CD4-positive, alpha-beta T cell treated with Interleukin-10 for 1 hour (primary cell): ENCODE measurements at regions not wholly inside any gene's neighbourhood (a gene's known extent, or its start where the extent isn't known, plus 50 kb on each side); places are given as distances from the start of the nearest gene placed in this dataset.

Source experiments
- DNase-seq: peaks from one replicate; pipeline ENCODE4 v3.0.0-alpha.2; 2020

DNA sequence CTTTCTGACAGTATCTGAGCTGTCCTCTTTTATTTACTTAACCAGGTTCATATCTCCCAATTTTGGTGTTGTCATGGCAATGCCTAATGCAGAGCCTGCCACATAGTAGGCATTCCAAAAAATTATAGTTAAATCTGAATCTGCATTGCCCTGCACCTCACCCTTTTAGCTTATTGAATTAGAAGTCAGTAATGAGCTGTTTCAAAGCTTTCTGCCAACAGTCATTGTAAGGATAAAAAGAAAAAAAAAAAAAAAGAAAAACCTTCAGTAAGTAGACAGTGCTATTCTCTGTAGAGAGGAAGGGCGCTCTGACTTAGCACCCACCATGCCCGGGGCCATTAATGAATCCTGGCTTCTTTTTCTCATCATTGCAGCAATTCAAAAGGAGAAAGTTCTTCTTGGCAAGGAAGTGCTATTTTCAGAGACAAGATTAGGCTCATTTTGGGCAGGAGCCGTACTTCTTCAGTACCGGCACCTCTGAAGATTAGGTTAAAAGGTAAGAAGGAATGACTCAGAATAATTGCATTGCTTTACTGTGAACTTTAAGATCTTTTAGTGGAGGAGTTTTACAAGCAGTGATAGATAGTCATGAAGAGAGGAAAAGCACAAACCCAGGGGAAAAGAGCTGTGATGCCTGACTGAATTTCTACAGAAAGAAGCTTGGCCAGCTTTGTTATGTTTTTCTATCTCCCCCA, 2041.2 kb upstream of the PIK3C3 start:
- no peak for DNase-seq

DNA sequence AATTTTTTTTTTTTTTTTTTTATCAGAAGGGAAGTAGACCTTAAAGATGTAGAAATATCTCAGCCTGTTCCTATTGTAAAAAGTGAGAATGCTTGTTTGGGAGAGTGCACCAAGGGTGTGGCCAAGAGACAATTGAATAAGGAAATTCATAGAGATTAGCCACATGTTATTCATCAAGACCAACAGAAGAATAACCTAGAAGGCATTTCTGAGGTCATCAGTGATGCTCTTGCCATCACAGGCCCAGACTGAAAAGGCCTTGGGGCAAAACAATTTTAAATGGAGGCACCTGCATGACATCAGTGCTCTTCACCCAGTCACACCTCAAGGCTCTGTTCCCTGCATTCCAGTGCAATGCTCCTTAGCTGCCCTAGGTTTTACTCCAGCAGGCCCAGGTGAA, 2043.3 kb upstream of the PIK3C3 start:
- DNase-seq, result no peak

GRCh38 chr18:39909706-39910105, 2045.3 kb upstream of the PIK3C3 start:
- DNase-seq, result no peak

GRCh38 chr18:39886136-39886535, 2068.9 kb upstream of the PIK3C3 start:
- no peak for DNase-seq

- DNase-seq, result no peak
Measured at GRCh38 chr18:39872651-39873050, 2082.4 kb upstream of the PIK3C3 start.

DNA sequence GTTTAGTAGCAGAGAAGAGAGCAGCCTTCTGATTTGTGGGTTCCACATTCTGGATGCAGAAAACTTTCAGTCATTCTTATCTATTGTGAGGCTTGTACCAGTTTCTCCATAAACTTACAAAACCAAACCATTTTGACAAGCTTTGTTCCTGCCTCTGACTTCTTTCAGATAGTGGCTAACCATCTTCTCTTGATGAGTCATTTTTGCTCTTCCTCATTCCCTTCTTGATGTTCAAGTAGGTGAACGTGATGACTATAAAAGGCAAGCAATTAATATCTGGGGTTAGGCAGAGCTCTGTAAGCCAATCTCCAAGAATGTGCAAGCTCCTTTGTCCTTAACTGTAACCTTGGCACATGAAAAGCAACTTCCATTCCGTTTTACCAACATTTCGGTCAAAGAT, 2083.1 kb upstream of the PIK3C3 start:
- DNase-seq, result no peak

GRCh38 chr18:39870591-39870990, 2084.4 kb upstream of the PIK3C3 start:
- DNase-seq, result no peak

DNA sequence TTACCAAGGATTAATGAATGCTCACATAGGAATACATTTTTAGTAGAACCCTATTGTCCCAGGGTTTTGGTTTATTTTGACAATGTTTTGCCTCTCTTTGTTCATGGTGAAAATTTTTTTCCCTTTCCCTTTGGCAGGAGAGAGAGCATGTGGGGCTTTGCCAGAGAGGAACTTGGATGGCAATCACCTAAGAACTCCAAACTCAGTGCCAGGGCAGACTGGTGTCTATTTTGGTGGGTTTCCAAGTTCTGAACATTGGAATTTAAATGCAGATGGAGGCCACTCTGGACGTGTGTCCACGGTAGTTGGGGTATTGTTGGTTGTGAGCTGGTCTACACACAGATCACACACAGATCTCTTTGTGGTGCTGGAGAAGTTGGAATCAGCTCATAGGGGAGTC, 2091.1 kb upstream of the PIK3C3 start:
- DNase-seq, result no peak

DNA sequence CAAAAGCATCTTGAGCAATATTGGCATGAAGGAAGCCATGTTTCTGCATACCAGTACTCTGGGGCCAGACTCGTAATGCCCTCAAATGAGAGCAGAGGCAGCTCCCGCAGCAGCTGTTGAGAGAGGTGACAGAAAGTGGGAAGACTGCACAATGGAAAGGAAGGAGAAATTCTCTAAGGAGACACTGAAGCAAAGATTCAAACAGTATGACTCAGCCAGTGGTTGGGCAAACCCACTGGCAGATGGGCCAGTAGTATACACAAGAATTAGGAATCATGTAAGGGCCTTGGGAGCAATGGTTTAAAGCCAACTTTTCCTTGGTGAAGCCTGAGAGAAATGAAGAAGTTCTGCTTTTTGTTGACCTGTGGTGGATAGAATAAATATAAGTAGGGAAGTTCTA, 2092.7 kb upstream of the PIK3C3 start:
- DNase-seq, result no peak

DNA sequence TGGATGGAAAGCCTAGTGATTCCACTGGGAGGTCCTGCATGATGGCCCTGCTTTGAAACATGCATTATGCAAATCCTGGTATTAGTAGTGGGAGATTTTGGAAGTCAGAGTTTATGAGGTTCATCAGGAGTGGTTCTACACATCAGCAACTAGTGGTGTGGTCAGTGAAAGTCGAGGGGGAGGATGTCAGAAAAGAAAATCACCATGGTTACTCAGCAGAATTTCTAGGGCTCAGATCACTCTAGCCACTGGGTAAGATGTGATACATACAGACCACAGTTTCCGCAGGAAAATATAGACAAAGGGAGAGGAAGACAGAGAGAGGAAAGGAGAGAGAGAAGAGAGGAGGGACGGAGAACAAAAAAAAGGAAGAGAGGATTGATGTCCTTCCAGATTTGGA, 2100.7 kb upstream of the PIK3C3 start:
- DNase-seq, result no peak

DNA sequence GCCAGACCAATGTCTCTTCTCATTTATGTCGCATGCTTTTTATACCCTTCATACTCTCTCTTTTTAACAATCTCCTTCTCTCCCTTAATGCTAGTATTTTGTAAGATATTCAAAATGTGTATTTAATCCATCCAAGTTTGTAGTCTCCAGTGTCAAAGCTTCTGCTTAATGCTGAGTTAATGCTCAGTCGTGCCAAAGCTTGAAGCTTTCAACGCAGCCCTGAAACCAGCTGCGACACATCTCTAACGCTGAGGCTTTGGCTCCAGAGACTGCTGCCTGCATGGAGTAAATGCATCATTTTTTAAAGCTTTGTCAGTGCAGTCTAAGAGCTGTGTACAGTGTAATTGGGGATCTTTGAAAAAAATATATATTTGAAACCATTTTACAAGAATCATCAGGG, 2108.8 kb upstream of the PIK3C3 start:
- no peak for DNase-seq

- DNase-seq, result no peak
Measured at GRCh38 chr18:39845631-39846030, 2109.4 kb upstream of the PIK3C3 start.

DNA sequence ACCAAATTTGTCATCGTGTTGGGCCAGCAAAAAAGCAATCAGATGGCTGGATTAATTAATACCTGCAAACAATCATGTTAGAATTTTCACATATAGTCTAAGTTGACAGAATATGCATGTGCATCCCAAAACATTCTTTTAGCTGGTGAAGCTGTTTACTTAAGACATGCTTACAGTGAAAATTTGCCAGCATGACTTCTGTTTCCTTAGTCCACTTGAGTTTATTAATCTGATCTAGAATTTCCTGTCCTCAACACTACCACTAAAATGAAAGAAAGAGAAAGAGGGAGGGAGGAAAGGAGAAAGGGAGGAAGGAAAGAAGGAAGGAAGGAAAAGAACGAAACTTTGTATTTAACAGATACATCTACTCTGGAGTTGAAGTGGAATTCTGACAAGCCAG, 2109.9 kb upstream of the PIK3C3 start:
- no peak for DNase-seq

- DNase-seq, result no peak
Measured at GRCh38 chr18:39843546-39843945, 2111.5 kb upstream of the PIK3C3 start.

GRCh38 chr18:39842366-39842914, 2112.6 kb upstream of the PIK3C3 start:
- no peak for DNase-seq

DNA sequence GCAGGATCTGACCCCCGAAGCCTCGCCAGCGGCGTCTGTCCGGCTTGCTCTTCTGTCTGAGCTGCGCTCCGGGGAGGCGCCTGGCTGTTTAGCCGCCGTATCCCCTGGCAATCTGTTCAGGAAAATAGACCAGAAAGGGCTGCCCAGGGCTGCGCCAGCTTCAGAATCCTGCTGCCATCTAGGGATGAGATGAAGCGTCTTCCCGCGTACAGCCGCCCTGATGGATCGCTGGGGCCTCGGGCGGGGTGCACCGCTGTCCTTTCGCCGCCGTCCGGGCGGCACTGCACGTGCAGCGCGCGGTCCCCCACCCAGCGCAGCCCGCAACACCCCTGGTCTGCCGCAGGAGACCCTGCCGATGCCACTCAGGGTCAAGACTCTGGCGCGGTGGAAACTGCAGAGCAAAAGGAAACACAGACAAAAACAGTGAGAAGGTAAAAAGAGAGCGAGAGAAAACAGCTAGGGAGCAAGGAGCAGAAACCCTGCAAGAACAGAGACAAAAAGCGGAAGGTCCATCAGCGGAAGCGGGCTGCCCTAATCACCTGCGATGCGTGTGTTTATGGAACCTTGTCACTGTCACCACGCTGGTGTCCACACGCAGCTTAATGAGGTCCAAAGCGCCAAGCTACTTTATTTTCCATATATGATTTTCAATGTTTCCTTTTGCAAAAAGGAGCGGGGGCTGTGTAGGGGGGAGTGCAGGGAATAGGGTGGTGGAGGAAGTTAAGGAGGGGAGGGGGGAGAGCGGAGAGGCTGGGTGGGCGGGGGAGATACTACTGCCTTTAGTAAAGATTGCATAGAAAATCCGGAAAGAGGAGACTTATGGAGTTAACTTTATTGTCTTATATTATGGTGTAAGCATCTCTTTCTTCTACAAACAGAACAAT, 2113.3 kb upstream of the PIK3C3 start:
- DNase-seq, result no peak

- DNase-seq, result no peak
Measured at GRCh38 chr18:39840856-39841481, 2114.1 kb upstream of the PIK3C3 start.

DNA sequence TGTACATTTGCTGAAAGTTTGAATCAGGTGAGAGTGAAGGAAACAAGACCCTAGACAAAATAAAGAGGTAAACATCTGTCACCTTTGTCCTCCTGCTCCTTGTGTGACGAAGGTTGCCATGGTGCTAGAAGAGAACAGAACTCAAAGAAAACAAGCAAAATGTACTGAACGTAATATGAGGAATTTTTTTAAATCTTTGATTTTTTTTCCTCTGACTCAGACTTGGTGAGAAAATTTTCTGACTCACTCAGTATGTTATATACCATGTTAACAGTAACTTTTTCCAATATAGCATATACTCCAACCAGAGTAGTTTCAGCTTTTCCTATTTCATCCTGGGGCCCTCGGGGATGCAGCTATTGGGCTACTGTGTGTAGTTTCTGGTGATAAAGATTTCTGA, 2114.6 kb upstream of the PIK3C3 start:
- no peak for DNase-seq

DNA sequence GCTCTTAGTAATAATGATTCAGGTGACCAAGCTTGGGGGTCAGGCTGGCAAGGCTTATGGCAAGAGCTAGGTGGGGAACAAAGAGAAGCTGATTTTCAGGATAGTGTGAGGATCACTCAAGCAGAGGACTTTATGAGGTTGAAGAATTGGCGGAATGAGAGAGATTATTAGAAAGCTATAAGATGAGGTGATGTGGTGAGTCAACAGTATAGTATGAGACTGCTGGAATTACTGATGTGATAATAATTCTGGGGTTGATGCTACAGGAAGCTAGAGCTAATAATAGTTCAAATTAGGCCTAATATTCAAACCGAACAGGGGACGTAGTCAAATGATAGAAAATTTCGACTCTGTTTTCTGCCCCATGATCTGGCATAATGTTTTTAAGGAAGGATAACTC, 2115.3 kb upstream of the PIK3C3 start:
- DNase-seq, result no peak

DNA sequence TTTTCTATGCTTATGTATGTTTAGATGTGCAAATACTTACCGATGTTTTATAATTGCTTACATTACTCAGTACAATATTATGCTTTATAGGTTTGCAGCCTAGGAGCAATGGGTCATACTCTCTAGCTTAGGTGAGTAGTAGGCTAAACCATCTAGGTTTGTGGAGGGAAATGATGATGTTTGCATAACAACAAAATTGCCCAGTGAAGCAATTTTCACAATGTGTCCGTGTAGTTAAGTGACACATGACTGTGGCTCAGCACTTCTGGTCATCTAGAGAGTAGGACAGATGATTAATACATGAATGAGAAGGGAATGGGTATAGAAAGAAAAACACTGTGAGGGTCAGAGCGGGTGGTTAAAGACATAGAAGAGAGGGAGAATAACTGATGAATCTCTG, 2116.2 kb upstream of the PIK3C3 start:
- no peak for DNase-seq

- DNase-seq, result no peak
Measured at GRCh38 chr18:39835303-39836030, 2119.6 kb upstream of the PIK3C3 start.

DNA sequence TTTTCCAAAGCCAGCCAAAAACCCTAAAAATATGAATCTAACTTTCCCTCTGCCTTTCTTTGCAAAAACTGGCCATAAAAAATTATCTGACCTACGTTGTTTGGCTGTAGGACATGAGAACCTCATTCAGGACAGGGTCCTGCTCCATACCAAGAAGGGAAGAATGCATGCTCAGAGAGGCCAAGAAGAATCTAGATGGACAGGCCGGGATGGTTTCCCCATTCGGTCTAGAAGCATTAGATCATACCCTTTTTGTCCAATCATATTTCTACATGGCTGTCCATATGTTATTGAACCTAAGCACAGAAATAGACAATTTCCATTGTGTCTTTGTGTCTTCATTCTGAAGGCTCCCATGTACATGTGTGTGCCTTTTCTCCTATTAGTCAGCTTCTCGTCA, 2120.4 kb upstream of the PIK3C3 start:
- no peak for DNase-seq
